HG03039 (cell line): ENCODE measurements at regions not wholly inside any gene's neighbourhood (a gene's known extent, or its start where the extent isn't known, plus 50 kb on each side); places are given as distances from the start of the nearest gene placed in this dataset.
"Not testable (repeated sequence)": the region's sequence is repeated elsewhere in the genome, so short reads cannot be mapped to it uniquely, and the experiment has no call there.

Experiments used
- ATAC-seq: cut with Tn5 transposase; IDR thresholded peaks from one replicate; pipeline ENCODE4 v1.9.1; 2021; ENCODE audit warnings: mild to moderate bottlenecking, moderate library complexity; ENCODE audit not compliant: unreplicated experiment

DNA sequence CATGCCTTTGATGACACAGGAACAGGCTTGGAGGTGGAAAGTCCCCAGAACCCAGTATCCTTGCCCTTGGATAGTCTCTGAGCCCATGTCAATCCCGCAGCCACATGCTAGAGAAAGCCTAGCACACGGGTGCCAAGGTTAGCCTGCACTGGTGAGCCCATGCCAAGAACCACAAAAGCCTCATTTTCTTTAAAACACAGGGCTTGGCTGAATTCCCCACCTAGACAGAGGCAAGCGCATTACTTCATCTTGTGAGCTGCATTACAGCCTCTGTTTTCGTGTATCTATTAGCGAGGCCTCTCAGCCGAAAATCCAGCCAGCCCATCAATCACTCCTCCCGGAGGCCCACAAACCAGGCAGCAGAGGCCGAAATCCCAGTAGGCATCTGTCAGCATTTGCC, 314.9 kb upstream of the AUTS2 start:
- ATAC-seq = no peak

DNA sequence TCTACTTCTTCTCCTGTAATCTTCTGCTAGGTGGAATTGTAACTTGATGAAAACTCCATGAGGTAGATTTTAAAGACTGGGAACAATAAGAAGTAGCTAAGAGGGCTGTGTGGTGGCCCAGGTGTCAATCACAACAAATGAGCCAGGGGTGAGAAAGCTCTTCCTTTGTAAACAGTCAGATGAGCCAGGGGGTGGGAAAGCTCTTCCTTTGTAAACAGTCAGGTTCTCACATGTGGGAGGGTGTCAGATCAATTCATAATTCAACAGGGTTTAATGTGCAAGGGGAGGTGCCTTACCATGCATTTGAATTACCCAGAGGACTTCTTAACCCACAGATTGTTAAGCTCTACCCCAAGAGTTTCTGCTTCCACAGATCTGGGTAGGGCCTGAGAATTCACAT, 312.4 kb upstream of the AUTS2 start:
- no peak for ATAC-seq

DNA sequence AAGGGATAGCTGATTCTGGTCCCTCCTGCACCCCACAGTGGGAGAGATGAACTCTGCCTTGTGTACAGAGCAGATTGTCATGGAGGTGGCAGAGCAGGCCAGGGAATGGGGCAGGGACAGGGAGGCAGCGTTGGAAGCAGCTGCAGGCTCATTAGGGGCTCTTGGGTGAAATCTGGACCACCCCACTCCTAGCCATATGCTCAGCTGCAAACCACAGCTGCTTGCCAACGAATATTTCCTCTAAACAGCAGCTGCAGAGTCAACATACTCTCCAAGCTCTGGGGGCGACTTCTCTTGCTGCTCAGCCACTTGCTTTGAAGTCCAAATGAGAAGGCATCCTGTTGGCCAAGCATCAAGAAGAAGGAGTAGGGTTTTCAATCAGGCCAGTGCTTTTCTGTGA, 302.3 kb upstream of the AUTS2 start:
- no peak for ATAC-seq

DNA sequence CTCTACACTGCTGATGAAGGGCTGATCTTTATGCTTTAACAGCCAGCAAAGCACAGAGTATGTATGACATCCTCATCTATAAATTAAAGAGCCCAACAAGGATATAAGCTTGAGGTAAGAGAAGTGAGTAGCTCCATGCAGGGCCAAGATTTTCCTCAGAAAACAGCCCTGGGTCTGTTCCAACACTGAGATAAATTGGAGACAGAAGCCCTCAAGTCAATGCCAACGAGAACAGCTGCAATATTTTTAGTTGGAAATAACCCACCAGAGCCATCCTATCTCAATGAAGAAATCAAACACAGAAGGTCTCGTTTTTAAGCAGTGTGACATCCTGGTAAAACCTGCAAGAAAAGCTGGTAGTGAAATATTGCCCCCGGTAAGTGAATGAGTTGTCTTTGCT, 297.0 kb upstream of the AUTS2 start:
- no peak for ATAC-seq

DNA sequence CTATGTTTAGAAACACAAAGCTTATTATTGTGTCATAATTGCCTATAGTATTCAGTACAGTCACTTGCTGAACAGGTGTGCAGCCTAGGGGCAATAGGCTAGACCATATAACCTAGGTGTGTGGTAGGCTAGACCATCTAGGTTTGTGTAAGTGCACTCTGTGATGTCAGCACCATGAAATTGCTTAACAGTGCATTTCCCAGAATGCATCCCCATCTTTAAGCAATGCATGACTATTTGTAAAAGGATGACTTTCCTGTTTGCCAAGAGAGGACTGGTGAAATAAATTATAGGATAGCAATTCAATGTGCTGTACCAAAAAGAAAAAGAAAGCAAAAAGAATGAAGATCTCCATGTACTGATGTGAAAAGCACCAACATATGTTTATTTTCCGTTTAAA, 288.7 kb upstream of the AUTS2 start:
- ATAC-seq = no peak

DNA sequence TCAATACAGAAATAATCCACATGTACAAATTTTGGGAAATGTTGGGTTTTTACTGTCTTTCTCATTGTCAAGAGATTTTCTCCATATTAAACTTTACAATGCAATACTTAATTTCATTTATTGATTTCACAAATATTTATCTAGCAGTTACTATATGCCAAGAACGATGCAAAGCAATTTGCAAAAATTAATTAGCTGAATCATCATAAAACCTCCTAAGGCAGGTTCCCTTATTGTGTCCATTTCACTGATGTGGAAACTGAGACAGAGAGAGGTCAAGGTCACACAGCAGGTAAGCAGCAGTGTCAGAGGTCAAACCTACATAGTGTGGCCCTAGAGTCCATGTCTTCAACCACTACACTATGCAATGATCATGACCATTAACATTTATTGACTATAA, 286.8 kb upstream of the AUTS2 start:
- no peak for ATAC-seq

DNA sequence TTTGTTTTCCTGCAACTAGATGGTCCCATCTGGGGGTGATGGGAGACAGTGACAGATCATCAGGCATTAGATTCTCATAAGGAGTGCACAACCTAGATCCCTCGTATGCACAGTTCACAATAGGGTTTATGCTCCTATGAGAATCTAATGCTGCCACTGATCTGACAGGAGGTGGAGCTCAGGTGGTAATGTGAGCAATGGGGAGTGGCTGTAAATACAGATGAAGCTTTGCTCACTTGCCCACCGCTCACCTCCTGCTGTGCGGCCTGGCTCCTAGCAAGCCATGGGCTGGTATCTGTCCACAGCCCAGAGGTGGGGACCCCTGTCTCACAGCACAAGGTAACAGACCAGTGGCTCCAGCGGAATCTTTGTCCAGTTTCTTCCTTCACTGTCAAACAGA, 284.4 kb upstream of the AUTS2 start:
- not testable (repeated sequence) for ATAC-seq

DNA sequence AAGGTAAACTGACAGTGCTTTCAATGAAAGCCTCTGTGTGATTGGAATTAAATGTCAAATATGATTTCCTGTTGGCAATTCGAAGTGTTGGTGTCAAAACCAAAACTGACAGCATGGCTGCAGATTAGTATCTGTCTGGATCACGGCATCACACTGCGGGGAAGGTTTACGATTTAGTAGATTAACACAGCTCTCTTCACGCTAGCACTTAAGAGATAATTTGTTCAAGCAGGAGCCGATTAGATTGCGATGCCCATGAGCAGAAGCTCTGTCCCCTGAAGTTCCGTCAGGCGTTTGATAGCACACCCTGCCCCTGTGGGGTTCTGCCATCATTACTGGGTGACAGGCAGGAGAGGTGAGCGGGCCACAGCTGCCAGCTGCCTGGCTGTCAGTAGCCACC, 279.5 kb upstream of the AUTS2 start:
- ATAC-seq = no peak

DNA sequence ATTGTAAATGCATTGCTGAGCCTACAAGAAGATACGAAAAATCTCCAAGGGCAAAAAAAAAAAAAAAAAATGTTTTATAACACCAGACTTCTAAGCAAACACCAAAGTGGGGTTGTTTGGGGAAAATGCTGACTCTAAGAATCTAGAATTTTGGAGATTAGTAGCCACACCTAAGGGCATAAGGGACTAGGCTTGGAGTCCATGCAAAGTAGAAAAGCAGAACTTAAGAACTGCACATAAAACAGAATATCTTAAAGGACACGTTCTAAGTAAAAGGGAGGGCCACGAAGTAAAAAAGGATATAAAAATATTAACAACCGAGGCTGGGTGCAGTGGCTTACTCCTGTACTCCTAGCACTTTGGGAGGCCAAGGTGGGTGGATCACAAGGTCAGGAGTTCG, 269.8 kb upstream of the AUTS2 start:
- ATAC-seq = no peak

DNA sequence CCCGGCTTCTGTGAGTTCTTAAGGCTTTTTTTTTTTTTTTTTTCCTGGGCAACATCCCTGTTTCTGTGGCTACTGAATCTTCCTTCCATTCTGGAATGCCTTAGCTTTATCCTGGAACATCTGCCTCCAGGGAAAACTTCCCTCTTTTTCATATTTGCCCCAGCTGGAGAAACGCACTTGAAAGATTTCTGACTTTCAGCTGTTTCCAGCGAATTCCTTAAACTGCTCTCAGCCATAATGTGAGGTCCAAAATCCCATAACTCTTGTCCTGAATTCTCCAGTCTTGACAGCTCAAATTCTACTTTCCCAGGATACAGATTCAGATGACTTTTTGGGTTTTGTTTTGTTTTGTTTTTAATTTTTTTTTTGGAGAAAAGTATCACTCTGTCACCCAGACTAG, 263.6 kb upstream of the AUTS2 start:
- ATAC-seq = no peak

DNA sequence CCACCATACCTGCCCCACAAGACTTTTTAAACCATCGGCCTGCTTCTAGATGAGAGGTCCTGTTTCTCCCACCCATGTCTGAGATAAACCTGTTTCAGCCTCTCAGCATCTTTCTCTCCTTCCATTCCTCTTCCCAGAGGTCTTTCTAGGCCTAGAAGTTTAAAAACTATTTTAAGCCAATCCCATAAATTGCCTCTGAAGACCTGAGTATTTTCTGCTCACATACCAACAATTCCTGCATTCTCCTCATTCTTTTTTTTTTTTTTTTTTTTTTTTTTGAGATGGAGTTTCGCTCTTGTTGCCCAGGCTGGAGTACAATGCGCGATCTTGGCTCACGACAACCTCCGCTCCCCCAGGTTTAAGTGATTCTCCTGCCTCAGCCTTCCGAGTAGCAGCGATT, 262.9 kb upstream of the AUTS2 start:
- no peak for ATAC-seq

DNA sequence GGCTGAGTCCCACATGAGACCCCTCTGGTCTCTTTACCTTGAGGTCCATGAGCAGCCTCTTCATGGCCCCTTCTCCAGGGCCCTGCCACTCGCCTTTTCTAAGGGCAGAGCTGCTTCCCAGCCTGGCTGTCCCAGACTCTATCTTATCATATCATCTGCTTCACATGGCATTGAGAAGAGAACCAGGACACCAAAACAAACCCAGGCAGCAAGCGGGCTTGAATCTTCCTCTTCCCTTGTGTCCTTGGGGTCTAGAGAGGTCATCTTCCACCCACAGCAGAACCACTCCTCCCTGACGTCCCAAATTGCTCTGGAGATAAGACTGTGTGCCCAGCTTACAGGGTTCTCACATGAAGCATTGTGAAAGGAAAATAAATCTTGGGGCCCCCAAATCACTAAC, 261.3 kb upstream of the AUTS2 start:
- ATAC-seq = no peak

DNA sequence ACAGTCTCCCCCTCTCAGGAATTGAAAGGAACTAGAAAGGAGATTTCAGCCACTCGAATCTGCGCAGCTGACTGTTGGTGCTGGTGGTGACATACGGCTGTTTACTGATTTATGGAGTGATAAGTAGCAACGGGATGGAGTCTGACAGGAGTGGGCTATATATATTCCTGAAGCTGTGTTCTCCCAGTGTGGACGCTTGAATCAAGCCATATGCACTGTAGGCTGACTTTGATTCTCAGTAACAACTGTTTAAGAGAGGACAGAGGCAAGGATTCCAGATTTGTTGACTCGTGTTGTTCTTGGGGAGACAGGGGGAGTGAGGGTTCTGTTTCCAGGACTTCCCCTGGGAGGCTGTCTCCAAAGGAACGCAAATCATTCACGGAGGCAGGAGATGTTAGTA, 260.1 kb upstream of the AUTS2 start:
- no peak for ATAC-seq

DNA sequence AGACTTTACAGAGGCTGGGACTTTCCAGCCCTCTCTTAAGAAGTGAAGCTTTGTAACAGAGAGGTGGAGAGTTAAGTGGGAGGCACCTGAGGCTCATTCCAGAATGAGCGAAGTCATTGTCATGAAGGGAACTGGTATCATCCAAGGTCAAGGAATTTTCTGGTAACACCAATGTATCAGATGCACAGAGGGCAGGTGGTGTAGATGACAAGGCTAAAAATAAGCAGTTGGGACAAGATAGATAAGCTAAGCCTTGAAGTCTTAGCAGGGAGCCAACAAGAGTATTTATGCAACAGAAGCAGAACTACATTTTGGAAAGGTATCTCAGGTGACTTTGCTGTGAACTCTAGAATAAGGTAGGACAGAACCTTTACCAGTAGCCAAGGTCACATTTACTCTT, 257.0 kb upstream of the AUTS2 start:
- ATAC-seq = no peak

DNA sequence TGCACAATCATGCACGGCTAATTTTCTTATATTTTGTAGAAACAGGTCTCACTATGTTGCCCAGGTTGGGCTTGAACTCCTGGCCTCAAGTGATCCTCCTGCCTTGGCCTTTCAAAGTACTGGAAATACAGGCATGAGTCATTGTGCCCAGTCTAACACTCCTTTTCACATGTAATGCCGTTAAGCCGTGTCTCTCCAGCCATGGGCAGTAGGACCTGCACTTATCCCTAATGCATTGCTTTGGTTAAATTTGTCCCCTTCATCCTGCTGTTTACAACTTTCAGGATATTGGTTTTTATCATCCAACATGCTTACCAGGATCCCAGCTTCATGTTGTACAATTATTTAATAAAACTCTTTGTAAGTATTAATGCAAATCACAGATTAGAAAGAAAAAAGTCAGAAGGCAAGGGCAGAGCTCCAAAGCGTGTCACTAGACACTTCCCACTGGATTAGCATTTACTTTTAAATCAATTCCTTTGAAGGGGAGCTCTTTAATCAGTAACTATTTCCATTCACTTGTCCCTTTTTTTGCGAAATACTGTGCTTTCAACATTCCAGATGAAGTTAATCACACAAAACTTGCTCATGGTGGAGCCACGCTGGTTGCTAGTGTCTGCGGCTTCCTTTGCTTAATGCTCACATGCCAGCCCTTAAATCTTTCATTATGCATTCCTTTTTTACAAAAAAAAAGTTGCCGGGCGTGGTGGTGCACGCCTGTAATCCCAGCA, 256.0 kb upstream of the AUTS2 start:
- no peak for ATAC-seq

DNA sequence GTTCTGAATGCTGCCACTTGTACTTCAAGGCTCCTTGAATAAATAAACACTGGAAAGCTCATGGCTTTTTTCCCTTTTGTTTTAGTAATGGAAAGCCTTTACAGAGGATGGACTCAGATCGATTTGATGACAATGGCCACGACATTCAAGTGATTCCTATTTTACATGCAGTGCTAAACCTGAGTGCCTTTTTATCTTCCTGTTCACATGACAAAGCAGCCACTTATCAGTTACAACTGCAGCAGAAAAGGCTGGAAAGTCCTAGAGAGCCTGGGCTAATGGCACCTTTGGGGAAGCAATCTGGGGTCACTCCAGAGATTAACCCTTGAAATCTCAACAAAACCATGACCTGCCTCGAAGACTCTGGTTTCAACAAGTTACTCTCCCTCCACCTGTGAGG, 249.0 kb upstream of the AUTS2 start:
- no peak for ATAC-seq

DNA sequence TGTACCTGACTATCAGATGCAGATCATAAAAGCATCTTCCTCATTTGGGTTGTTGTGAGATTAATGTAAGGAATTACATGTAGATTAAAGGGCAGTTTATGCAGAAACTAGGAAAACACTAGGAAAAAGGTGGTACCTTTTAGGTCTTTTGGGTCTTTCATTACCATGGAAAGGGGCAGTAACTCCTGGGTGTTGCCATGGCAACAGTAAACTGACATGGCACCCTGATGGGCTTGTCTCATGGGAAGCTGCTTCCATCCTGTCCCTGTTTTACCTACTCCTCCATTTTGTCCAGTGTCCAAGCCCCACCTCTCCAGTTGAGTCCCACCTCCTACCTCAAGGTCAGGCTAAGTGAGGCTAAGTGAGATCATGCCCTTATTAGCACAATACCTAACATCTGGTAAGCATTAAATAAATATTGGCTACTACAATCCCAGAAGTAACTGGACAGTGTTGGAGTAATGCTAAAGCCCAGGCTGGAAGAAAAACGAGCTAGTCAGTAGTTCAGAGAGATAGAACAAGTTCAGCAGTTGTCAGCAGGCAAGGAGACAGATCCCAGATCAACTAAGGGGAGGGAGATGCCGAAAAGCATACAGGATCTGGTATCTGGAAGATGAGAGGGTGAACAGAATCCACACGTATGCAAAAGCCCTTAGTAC, 240.0 kb upstream of the AUTS2 start:
- no peak for ATAC-seq

DNA sequence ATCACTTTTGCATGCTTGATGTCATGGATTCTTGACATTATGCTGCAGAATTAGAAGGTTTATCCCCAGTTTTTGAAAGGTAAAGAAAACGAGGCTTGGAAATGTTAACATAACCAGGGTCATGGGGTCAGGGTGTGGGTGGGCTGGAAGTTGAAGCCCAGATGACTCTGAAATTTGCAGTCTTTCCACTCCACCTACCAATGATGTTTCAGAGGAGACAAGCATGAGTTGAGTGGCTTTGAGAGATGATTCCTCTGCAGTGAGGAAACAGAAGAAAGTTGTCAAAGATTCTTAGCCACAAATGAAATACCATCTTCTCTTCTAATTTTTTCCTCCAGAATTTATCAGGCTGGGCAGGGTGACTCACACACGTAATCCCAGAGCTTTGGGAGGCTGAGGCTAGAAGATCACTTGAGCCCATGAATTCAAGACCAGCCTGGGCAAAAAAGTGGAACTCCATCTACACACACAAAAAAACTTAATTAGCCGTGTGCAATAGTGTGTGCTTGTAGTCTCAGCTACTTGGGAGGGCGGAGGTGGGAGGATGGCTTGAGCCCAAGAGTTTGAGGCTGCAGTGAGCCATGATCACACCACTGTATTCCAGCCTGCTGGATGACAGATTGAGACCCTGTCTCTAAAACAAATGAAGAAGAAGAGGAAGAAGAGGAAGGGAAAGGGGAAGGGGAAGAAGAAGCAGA, 239.1 kb upstream of the AUTS2 start:
- no peak for ATAC-seq

DNA sequence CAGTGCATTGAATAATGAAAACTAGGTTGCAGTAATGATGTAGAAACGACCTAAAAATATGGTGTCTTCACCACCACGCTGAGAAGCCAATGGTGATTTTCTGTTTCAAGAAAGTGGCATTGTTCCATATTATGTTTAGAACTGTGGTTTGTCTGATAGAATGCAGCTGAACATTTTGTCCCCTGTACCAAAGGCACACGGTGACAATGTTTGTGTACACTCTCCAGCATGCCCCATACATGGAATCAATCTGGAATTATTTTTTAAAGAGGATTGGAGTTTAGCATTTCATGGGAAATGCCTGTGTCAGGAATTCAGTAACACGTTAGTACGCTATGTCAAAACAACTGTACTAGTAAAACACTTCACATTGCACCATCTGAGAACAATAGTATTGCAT, 237.4 kb upstream of the AUTS2 start:
- ATAC-seq = no peak

DNA sequence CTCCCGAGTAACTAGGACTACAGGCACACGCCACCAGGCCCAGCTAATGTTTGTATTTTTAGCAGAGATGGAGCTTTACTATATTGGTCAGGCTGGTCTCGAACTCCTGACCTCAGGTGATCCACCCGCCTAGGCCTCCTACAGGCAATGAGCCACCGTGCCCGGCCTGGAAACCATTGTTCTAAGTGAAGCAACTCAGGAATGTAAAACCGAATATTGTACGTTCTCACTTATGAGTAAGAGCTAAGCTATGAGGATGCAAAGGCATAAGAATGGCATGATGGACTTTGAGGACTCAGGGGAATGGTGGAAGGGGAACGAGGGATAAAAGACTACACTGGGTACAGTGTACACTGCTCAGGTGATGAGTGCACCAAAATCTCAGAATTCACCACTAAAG, 235.1 kb upstream of the AUTS2 start:
- ATAC-seq = no peak

DNA sequence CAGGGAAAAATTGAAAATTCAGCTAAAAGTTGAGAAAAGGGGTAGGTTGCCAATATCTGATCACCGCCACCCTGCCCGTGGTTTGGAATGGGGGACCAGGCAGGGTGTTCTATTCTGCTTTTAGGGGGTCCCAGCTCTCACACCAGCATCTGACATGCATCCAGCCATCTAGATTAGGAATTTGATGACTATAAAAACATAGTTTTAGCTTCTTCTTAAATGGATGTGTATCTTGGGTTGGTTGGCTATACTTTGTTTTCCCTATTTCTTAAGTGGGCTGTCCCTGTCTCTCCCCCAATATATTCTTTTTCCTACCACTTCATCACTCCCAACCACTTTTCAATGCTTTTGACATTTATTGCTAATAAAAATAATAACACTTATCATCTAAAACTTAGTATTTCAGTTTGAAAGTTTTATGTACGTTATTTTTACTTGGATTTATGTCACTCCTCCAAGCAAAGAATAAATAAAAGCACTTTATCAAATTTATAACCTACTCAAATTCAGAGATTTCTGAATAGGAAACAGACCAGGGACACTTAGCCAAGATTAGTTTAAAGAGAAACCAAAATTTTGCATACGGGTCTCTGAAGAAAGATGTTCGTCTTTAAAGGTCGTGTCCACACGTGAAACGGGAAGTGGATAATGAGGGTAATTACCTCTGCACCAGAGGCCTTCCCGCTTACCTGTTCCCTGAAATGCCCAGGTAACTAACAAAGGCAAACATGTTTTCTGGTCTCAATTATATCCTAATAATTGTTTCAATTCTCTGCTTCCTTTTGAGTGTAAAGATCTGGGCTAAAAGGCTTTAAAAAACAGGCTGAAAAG, 233.2 kb upstream of the AUTS2 start:
- ATAC-seq = no peak
